Effector CD8-positive, alpha-beta T cell (primary cell): ENCODE measurements at regions not wholly inside any gene's neighbourhood (a gene's known extent, or its start where the extent isn't known, plus 50 kb on each side); places are given as distances from the start of the nearest gene placed in this dataset.

ENCODE experiments used
- DNase-seq: peaks from one replicate; lab custom pipeline; 2025; lab: John Stamatoyannopoulos, UW

DNA sequence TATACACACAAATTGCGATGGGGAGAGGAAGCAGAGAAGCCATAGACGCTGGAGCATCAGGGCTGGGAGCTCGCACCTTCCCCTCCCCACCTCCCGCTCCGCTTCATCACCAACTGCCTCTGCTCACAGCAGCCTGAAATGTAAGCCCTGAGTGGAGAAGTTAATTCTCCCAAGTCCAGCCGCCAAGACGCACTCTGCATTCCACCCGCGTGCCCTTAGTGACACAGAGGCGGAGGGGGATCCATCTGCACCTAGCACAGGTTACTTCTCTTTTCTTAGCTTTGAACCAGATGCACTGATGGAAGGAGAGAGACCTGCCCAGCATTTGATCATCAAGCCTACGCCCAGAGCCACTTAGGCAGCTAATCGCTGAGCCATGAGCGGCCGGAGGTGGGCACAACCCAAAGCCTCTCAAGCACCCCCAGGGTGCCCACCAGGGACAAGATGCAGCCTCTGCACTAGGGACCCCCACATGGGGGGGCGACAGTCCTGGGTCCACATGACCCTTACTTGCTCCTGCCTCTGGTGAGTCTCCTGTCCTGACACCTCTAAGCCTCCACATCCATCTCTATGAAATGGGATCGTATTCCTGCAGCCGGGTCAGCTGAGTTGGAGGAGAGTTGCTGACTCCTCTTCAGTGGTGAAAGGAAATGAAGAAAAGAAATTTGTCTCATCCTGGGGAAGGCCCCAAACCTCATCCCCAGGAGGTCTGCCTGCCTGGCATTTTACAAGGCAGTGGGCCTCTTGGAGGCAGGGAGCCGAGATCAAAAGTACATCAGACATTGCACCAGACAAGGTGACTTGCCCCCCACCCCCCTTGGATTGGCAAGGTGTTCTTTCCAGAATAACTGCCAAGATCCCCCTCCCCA lies 316.2 kb downstream of the MATN1 start:
- DNase-seq, result no peak

DNA sequence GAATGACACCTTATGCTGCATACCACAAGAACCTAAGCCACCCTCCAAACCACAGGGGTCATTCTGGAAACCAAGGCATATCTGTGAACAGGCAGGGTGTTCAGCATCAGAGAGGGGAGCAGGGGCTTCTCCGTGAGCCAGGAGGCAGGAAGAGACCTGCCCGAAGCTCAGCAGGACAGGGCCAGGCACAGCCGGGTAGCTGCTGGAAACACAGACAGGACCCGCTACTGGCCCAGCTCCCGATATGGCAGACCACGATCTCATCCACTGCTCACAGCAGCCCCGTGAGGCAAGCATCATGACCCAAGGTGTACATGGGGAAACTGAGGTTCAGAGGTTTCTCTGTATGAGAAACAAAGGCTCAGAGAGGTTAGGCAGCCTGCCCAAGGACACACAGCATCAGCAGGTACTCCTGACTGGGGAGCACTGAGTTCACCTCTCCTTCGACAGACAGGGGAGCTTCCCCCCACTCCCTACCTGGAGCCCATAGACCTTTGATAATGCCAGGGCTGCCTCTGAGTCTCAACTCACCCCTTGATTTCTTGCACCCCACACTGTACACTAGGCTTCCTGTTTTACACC lies 317.7 kb downstream of the MATN1 start:
- DNase-seq, result no peak

DNA sequence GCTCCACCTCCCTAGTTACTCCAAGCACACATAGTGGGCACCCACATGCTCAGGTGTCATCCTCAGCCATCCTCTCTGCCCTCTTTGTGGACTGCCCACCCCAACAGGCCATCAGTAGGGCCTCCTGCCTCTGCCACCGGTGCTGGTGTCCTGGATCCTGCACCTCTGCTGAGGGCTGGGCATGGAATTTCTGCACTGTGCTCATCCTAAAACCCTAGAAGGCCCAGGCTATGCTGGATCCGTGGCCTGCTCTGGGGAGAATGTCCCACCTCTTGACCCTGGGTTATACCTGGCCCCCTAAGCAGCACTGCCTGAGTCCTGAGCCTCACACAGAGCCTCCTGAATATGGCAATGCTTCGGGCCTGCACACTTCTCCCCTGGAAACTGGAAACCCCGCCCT lies 318.3 kb downstream of the MATN1 start:
- no peak for DNase-seq

DNA sequence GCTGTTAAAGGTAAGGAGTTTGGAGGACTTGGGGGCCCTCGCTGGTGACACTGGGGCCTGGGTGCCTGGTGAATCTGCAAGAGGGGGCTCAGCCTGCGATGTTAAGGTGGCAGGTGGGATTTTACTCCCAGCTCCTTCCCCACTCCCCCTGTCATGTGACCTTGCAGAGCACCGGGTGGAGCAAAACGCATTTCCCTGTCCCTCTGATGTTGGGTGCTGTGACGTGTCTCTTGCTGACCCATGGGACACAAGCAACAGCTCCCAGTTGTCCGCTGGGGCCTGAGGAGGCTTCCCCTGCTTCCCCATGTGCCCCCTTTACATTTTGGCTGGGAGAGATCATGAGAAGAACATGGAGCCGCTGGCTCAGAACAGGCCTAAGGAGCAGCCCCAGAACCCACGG lies 319.0 kb downstream of the MATN1 start:
- no peak for DNase-seq

DNA sequence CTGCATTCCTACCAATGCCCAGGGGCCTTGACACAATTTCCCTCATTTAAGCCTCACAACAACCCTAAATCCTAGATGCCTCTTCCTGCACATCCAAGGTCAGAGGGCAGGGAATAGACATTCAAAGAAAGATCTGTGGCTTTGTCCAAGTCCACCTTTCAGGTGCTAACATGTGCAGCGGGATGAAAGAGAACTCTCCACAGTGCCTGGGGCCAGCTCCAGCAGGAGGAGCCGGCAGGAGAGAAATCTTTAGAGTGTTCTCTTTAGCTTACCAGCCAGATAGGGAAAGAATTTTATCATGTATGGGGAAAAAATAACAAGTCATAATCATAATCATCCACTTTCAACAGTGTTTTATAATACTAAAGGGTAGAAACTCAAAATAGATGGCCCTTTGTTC lies 319.7 kb downstream of the MATN1 start:
- no peak for DNase-seq

DNA sequence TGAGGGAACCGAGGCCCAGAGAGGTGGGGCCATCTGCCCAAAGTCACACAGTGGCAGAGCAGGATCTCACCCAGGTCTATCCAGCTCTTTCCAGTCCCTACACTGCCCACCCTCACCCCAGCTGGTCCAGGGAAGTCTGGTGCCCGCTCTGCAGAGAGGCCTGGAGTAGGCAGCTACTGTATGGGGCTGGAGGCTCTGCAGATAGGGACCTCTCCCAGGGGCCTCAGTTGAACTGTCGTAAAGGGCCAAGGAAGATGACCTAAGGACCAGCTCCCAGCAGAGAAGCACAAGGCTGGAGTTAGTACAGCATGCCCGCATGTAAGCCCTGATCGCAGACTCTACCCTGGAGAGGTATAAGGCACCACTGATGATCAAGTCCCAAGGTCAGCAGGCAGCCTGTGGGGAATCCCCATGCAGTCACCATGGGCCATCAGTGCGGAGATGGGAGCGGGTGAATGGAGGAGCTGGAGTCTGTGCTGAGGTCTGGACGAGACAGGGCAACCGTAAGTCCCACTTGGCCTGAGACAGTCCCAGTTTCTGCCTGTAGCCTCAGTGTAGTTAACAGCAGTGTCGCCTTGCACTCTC lies 320.2 kb downstream of the MATN1 start:
- no peak for DNase-seq

DNA sequence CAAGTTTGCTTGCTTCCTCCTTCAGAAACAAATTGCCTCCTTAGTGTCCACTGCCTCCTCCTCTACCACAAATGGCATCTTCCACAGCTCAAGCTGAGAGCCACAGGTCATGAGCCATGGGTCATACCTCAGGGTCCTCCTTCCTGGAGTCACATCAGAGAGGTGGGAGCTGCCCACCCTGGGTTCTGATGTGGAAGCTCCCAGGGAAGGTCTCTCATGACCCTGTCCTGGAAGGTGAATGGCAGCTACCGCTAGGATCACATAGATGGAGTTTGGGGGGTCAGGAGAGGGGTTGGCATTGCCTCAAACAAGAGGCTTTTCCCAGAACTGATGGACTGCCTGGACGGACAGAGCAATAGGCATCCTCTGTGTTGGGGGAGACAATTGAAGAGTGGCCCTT lies 321.4 kb downstream of the MATN1 start:
- DNase-seq, result no peak

DNA sequence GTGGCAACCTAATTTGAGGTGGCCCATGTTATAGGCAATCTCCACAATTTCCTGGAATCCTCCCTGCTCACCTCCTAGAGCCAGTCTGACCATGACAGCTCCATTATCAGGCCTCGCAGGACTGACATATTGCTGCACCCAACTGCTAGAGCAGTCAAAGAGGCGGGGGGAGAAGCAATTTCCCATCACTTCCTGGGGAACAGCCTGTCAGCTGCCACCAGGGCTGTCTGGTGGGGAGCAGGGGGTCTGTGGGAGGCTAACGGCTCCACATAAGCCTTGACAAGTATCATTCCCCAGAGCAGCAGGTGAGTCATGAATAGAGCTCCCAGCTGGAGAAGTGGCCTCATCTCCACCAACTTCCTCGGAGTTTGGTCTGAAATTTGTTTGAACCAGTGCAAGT lies 322.9 kb downstream of the MATN1 start:
- DNase-seq, result no peak

DNA sequence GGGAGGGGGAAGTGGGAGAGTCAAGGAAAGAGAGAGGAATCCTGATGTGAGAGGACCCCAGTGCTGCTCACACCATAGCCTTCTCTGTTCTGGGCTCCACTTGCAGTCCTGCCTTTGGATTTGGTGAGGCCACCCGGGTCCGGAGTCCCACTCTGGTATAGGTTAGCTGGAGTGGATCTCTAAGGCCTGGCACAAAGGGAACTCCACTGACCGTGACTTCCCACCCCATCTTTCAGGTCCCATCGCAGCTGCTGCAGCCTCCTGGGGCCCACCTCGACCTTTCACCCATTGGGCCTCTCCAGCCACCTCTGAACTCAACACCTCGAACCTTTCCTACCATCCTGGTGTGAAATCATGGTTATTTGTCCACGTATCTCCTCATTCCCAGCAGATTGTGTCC lies 324.4 kb downstream of the MATN1 start:
- no peak for DNase-seq

DNA sequence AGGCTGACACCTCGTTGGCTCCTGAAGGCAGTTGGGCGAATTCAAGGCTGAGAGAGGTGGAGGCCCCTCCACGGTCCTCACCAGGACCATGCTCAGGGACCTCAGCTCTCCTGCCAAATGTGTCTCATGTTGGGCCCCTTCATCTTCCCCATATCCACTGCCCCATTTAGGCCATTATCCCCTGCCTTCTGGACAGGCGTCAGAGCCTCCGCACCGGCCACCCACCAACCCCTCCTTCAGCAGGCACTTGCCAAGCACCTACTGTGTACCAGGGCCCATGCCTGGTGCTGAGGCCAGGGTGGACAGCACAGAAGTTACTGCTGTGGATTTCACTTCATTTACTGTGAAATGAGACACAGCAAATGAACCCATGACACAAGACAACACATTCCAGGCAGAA lies 325.8 kb downstream of the MATN1 start:
- DNase-seq, result no peak

DNA sequence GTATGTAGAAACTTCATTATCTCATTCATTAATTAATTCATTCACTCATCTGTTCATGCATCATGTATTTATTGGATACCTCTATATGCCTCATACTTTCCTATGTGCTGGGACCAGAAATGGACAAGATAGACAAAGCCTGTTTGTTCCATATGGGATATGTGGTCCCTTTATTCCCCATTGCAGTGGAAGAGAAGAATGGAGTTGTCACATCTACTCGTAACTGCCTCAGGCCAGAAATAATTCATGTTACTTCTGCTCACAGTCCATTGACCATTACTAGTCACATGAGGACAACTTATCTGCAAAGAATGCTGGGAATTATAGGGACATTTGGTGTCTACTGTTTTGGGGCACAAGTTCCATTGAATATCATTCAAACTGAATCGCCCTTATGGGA lies 327.8 kb downstream of the MATN1 start:
- DNase-seq, result no peak

DNA sequence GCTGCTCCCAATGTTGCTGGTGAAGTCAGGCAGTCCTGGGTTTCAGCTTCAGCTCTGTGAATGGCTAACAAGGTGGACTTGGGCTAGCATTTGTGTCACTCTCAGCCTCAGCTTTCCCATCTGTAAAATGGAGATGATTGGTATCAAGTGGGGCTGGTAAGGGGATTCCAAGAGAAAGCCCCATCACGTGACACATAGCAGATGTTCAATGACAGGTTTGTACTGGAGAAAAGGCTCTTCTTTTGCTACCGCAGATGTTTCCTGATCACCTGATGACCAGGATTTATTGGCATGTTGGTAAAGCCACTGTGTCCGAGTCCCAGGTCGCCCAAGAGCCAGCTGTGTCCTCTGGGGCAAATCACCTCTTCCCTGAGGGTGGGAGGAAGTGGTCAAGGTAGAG lies 335.0 kb downstream of the MATN1 start:
- no peak for DNase-seq

DNA sequence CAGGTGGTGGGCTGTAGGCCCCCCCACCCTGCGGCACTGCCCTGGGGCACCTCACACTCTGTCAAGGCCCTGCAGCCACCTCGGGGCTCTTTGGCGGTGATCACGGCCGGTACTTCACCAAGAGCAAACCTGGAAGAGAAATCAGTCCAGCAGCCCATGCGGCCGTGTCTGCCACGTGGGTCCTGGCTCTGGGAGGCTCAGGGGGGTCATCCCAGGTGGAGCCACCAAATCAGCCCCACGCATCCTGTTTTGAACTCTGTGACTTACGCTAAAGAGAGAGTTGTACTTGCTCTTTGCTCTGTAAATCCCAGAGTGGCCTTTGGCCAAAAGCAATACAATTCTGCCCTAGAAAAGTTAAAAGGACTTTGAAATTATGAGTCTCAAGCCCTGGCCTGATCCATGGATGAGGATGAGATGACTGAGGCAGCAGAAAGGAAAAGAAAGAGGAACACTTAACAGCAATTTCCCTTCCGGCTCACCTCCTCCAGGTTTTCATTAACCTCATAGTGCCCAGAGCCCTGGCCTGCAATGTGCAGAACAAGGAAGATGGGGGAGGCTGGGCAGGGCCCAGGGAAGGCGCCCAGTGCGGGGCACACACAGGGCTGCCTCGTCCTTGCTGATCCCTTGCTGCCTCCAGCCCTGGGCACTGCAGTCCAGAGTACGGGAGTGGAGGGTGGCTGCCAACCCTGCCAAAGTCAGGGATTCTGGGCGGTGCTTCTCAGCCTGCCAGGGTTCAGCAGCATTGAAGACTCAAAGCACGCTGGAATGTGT lies 337.0 kb downstream of the MATN1 start:
- no peak for DNase-seq

DNA sequence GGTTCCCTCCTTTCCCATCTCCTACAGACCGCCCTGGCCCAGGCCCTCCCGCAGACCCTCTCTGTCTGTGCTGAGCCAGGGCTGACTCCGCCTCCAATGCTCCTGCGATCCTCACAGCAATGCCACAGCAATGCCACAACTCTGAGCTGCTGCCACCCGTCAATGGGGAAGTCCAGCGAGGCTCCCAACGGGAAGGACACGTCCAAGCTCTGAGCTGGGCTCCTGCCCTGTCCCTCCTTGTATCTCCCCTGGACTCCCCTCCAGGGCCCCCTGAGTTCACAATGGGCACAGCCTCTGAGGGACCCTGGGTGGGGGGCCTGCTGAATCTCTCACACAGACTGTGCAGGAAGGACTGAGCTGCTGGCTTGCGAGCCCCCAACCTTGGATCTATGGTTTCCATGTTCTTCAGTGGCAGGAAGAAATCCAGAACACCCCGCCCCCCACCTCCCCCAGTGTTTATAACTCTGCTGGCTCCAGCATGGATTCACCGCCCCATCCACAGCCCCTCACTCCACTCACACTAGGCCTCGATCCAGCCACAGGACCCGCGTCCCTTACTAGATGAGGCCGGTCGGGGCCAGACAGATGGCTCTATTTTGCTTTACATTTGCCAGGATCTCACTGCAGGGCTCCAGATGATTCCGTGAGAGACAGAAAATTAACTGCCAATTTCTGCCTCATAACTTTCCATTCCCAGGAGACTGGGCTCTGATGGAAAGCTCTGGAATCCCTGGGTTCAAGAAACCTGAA lies 338.0 kb downstream of the MATN1 start:
- no peak for DNase-seq

DNA sequence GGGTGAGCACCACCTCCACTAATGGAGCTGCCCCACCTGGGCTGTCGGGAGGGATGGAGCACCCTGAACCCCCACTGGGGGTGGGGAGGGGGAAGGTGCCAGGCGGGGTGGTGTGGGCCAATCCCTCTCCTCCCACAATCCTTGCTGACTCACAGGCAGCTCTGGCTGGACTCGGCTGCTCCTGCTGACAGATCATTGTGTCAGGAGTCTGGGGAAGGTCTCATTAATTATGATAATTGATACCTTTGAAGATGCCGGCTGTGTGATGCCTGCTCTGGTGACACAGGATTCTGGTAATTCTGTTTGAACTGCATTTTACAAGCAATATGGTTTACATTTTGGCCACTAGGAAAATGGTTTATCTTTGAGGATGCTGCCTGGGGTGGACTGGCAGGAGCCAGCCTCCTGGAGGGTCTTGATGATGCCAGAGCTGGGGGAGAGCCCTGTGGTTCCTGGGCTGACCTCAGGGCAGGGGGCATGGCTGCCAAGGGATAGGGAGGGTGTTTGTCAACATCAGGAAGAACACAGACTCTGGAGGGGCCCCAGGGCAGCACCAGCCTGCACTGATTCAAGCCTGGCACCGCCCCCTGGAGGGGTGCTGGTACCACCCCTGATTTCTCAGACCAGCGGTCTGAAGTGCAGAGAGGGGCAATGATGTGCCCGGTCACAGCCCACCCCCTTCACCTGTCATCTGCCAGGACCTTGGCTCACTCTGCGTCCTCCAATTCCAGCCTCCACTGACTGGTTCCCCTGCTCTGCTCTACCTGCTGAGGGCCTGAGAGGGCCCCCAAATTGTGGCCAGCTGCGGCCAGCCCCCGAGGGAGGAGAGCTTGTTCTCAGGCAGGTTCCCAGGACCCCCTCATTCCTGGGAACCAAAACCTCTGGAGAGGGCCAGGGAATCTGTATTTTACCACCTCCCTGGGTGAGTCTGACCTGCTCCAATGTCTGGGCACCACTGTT lies 338.8 kb downstream of the MATN1 start:
- no peak for DNase-seq

DNA sequence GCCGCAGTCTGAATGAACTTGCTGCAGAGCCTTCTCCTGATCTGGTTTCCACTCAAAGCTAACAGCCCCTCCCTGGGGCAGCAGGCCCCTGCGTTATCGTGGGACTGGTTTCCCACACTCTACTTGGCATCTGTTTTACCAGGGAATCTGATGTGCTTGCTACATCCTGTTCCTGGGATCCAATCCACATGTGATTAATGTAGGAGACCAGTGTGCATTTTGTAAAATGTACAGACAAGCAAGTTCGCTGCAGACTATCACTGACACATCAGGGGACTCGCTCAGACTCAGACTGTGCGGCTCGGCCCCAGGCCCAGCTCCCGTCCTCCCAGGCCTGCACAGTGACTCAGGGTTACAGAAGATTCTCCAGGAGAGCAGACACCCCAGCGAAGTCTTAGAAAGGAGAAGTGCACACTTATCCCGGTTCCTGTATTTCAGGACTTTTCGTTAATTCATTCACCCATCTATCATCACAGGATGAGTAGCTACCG lies 340.1 kb downstream of the MATN1 start:
- DNase-seq, result no peak

DNA sequence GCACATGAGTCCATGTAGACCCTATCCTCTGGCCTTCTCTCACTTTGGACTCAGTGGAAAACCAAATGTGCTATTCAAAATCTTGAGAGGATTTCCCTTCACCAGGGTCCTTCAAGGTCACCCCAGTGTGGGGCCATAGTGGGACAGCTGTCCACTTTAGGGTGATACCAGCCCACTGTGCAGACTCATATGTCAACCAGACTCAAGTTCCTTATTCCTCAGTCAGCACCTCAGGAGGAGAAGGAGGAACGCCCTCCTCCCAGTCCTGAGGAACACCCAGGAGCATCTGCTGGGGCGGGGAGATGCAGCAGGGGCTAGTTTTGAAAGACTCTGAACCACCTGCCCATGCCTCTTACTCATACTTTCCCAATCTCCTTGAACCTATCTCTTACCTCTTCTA lies 340.9 kb downstream of the MATN1 start:
- no peak for DNase-seq

DNA sequence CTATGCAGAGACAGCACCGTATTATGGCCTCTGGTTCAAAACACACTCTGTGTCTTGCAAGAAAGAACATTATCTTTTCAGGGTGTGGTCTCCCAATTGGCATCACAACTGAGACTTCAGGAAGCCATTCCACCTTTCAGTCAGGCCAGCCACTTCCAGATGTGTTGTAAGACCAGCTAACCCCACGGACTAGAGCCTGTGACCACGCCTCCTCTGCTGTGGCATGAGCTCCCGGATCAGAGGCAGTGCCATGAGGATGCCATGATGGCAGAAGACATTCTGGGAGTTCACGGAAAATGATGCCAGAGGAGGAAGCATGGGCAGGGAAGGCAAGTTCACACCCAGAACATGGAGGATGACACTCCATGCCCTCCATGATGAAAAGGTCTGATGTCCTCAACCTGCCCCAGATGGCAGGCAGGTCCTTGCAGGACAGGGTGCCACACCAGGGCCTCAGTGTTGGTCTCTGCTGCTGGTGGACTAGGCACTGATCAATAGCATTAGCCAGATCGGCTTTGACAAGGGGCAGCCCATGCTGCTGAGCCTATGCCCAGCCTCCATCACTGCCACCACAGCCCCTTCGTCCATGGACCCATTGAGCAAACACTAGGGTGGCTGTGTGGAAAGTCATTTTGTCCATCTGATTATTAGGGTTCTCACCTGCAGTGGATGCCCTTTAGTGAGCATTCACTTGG lies 341.6 kb downstream of the MATN1 start:
- DNase-seq, result no peak

DNA sequence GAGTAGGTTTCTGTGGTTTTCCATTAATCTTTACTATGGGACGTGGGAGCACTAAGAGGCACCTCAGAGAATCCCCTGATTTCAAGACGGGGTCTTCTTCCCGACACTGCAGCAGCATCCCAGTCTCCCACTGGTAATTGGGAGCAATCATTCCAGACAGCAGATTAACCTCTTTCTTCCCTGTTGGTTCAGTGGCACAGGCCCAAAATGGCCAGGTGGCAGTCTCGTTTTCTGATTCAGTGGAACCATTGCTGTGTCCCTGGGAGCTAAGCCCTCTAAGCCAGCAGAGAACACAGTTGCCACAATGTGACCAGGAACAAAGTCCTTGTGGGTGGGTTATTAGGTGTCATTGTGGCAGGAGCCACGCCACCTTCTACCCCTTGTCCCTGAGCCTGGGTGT lies 342.1 kb downstream of the MATN1 start:
- DNase-seq, result no peak

DNA sequence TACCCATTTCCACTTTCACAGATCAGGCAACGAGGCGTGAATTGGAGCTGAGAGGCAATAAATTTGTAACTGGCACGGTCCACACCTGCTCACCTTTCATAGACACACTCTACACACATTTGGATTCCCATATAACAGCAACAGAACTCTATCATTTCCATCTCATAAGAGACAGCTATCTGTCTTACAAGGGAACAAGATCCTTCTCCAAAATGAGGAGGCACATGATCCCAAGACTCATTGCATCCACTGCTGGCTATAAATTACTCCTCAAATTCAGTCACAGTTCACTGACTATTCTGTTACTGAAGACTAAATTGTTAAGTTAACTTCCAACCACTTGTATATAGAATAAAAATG lies 342.8 kb downstream of the MATN1 start:
- DNase-seq, result no peak
